Common myeloid progenitor, CD34-positive (primary cell): ENCODE measurements at regions not wholly inside any gene's neighbourhood (a gene's known extent, or its start where the extent isn't known, plus 50 kb on each side); places are given as distances from the start of the nearest gene placed in this dataset.

ENCODE experiments used
- CTCF ChIA-PET: fragments of 350-600 bp; sonication (Branson Sonifier 250); formaldehyde crosslinking; loops from one replicate; lab custom pipeline; 2021; ENCODE audit warnings: antibody characterized with exemption; lab: Charles Lee
- POLR2A ChIA-PET: fragments of 350-600 bp; sonication (Branson Sonifier 250); formaldehyde crosslinking; loops from one replicate; lab custom pipeline; 2021; ENCODE audit warnings: antibody characterized with exemption; lab: Charles Lee
- DNase-seq, 3 donors: peaks; one replicate each; pipeline versions ENCODE4 v3.0.0 to v3.0.0-alpha.2; 2013
- H3K27ac ChIP-seq, 2 experiments: 1 replicate in 1 of 2; 2 replicates in 1 of 2; pipeline ENCODE4 v1.7.0; 2013; ENCODE audit warnings: inconsistent platforms in 2 of 2, low read length in 2 of 2, mild to moderate bottlenecking in 2 of 2, low read depth in 1 of 2, moderate library complexity in 1 of 2; ENCODE audit not compliant: severe bottlenecking in 2 of 2, insufficient read depth in 1 of 2, poor library complexity in 1 of 2
- H3K27me3 ChIP-seq, 5 experiments: replicated peaks in 2 of 5; 1 replicate in 3 of 5; 2 replicates in 2 of 5; pipeline versions ENCODE4 v1.6.1 to v1.7.0; 2013; ENCODE audit warnings: low read length in 4 of 5, mild to moderate bottlenecking in 2 of 5, moderate library complexity in 2 of 5, inconsistent platforms in 1 of 5; ENCODE audit not compliant: insufficient read depth in 5 of 5, control insufficient read depth in 4 of 5
- H3K36me3 ChIP-seq, 4 experiments: 1 replicate in 2 of 4; 2 replicates in 2 of 4; pipeline versions ENCODE4 v1.6.1 to v1.7.0; 2013; ENCODE audit warnings: low read length in 3 of 4, control low read depth in 1 of 4, mild to moderate bottlenecking in 1 of 4; ENCODE audit not compliant: control insufficient read depth in 4 of 4, insufficient read depth in 4 of 4
- H3K4me1 ChIP-seq, 4 experiments: 1 replicate in 3 of 4; 2 replicates in 1 of 4; pipeline versions ENCODE4 v1.6.1 to v1.7.1; 2013; ENCODE audit warnings: low read length in 3 of 4, mild to moderate bottlenecking in 3 of 4, control low read depth in 1 of 4, inconsistent platforms in 1 of 4, moderate library complexity in 1 of 4; ENCODE audit not compliant: control insufficient read depth in 4 of 4, insufficient read depth in 4 of 4; ENCODE audit errors: control extremely low read depth in 1 of 4
- H3K4me3 ChIP-seq, 7 experiments: 1 replicate in 4 of 7; 2 replicates in 3 of 7; pipeline versions ENCODE4 v1.5.1 to v1.7.0; 2013; ENCODE audit warnings: mild to moderate bottlenecking in 7 of 7, low read length in 6 of 7, moderate library complexity in 6 of 7, inconsistent platforms in 2 of 7, low read depth in 2 of 7, control low read depth in 1 of 7; ENCODE audit not compliant: insufficient read depth in 4 of 7, control insufficient read depth in 1 of 7; ENCODE audit errors: extremely low read depth in 1 of 7
- H3K9me3 ChIP-seq, 5 experiments: 1 replicate in 4 of 5; 2 replicates in 1 of 5; pipeline versions ENCODE4 v1.6.1 to v1.7.1; 2013; ENCODE audit warnings: low read length in 4 of 5, mild to moderate bottlenecking in 2 of 5, inconsistent platforms in 1 of 5, low read depth in 1 of 5, moderate library complexity in 1 of 5; ENCODE audit not compliant: control insufficient read depth in 4 of 5, insufficient read depth in 2 of 5; ENCODE audit errors: control extremely low read depth in 1 of 5
- WGBS: methylation state at CpG from one replicate; pipeline ENCODE4 v1.1.5; 2013; ENCODE audit not compliant: insufficient coverage; 5-methylcytosine and 5-hydroxymethylcytosine counted together

- 58% methylated on average over 2 of the region's 6 CpGs for WGBS
- Histone ChIP-seq H3K27ac (no peak overlapping the region), H3K27me3 (peaks cover 2 to 43% (median 7%) of the 10 kb centered on the region in 5 experiments), H3K4me3 (no peak overlapping the region), H3K36me3 (no peaks in the 10 kb centered on the region), H3K9me3 (no peaks in the 10 kb centered on the region), H3K4me1 (no peaks in the 10 kb centered on the region)
- ChIA-PET POLR2A (no interaction called here), CTCF (interaction anchor here (1.1 kb wide), 1 partner anchor 11 kb away, joined by 3 read pairs; no protein-coding TSS in a partner anchor)
- DNase-seq, result no peak
Measured at GRCh38 chr6:40340957-40341356, 246.2 kb downstream of the LRFN2 start.

- DNase-seq, result no peak
- Histone ChIP-seq H3K4me1 (no peaks in the 10 kb centered on the region), H3K27me3 (peaks cover 2 to 50% (median 7%) of the 10 kb centered on the region in 5 experiments), H3K27ac (no peak overlapping the region), H3K9me3 (no peaks in the 10 kb centered on the region), H3K4me3 (no peak overlapping the region), H3K36me3 (no peaks in the 10 kb centered on the region)
- ChIA-PET CTCF (interaction anchor here (1.1 kb wide), 1 partner anchor 10 kb away, joined by 3 read pairs; no protein-coding TSS in a partner anchor), POLR2A (no interaction called here)
- WGBS, result 94% methylated on average over 8 of the region's 8 CpGs
Measured at GRCh38 chr6:40340196-40340595, 247.0 kb downstream of the LRFN2 start.

- DNase-seq, result no peak
- no peak overlapping the region for H3K27ac ChIP-seq
- ChIA-PET POLR2A (no interaction called here), CTCF (no interaction called here)
- WGBS, result 89% methylated on average over 6 of the region's 7 CpGs
- no peaks in the 10 kb centered on the region for H3K9me3 ChIP-seq
- no peak overlapping the region for H3K4me3 ChIP-seq
- no peaks in the 10 kb centered on the region for H3K4me1 ChIP-seq
- H3K27me3 ChIP-seq, result peaks cover 2 to 69% (median 13%) of the 10 kb centered on the region in 5 experiments
- no peaks in the 10 kb centered on the region for H3K36me3 ChIP-seq
Measured at GRCh38 chr6:40338306-40338705, 248.9 kb downstream of the LRFN2 start.

GRCh38 chr6:40336940-40337760, 250.0 kb downstream of the LRFN2 start:
- WGBS, result 90% methylated on average over 8 of the region's 10 CpGs
- no peaks in the 10 kb centered on the region for H3K9me3 ChIP-seq
- H3K4me3 ChIP-seq, result no peak overlapping the region
- no peak overlapping the region for H3K27ac ChIP-seq
- POLR2A ChIA-PET, result no interaction called here
- CTCF ChIA-PET, result no interaction called here
- no peaks in the 10 kb centered on the region for H3K36me3 ChIP-seq
- peaks cover 2 to 72% (median 14%) of the 10 kb centered on the region in 5 experiments for H3K27me3 ChIP-seq
- DNase-seq, result no peak
- no peaks in the 10 kb centered on the region for H3K4me1 ChIP-seq

- 86% methylated on average over 1 of the region's 1 CpG for WGBS
Measured at GRCh38 chr6:40336296-40336695, 250.9 kb downstream of the LRFN2 start.

GRCh38 chr6:40334496-40335270, 252.5 kb downstream of the LRFN2 start:
- no peaks in the 10 kb centered on the region for H3K36me3 ChIP-seq
- no peak for DNase-seq
- H3K4me1 ChIP-seq, result no peaks in the 10 kb centered on the region
- WGBS, result 44% methylated on average over 5 of the region's 5 CpGs
- peaks cover 0 to 77% (median 14%) of the 10 kb centered on the region in 5 experiments for H3K27me3 ChIP-seq
- H3K27ac ChIP-seq, result no peak overlapping the region
- no peaks in the 10 kb centered on the region for H3K9me3 ChIP-seq
- ChIA-PET CTCF (no interaction called here), POLR2A (no interaction called here)
- H3K4me3 ChIP-seq, result no peak overlapping the region

More at GRCh38 chr6:40336296-40336695, 250.9 kb downstream of the LRFN2 start:
- Histone ChIP-seq H3K27ac (no peak overlapping the region), H3K9me3 (no peaks in the 10 kb centered on the region), H3K36me3 (no peaks in the 10 kb centered on the region), H3K4me3 (no peak overlapping the region), H3K27me3 (peaks cover under 1 to 68% (median 12%) of the 10 kb centered on the region in 5 experiments), H3K4me1 (no peaks in the 10 kb centered on the region)
- POLR2A ChIA-PET, result no interaction called here
- no peak for DNase-seq
- CTCF ChIA-PET, result no interaction called here

- no peak for DNase-seq
- Histone ChIP-seq H3K4me1 (no peaks in the 10 kb centered on the region), H3K4me3 (no peak overlapping the region), H3K27me3 (peaks cover 0 to 69% (median 20%) of the 10 kb centered on the region in 5 experiments), H3K36me3 (no peaks in the 10 kb centered on the region), H3K9me3 (no peaks in the 10 kb centered on the region), H3K27ac (no peak overlapping the region)
- ChIA-PET CTCF (interaction anchor here (0.6 kb wide), 1 partner anchor 251 kb away, joined by 3 read pairs; no protein-coding TSS in a partner anchor), POLR2A (no interaction called here)
- 83% methylated on average over 3 of the region's 3 CpGs for WGBS
Measured at GRCh38 chr6:40331545-40331944, 255.6 kb downstream of the LRFN2 start.
